Activated CD8-positive, alpha-beta memory T cell treated with anti-CD3 and anti-CD28 coated beads, Interleukin-2, amount 50 U/mL, for 24 hours (primary cell): ENCODE measurements at regions not wholly inside any gene's neighbourhood (a gene's known extent, or its start where the extent isn't known, plus 50 kb on each side); places are given as distances from the start of the nearest gene placed in this dataset.

Experiments used
- DNase-seq: peaks from one replicate; pipeline ENCODE4 v3.0.0-alpha.2; 2020; ENCODE audit errors: extremely low read depth

GRCh38 chr1:119308130-119308700 is 60.4 kb upstream of the HAO2 start:
- DNase-seq: no peak

GRCh38 chr1:119308806-119309205 is 59.8 kb upstream of the HAO2 start:
- DNase-seq: no peak

GRCh38 chr1:119310301-119310700 is 58.3 kb upstream of the HAO2 start:
- DNase-seq: no peak

GRCh38 chr1:119312500-119312899 is 56.1 kb upstream of the HAO2 start:
- DNase-seq: no peak

- no peak for DNase-seq
Observed at GRCh38 chr1:119314001-119314796, 54.4 kb upstream of the HAO2 start.

- no peak for DNase-seq
Observed at GRCh38 chr1:119316870-119317416, 51.6 kb upstream of the HAO2 start.

GRCh38 chr1:119318466-119319309 is 49.9 kb upstream of the HAO2 start:
- no peak for DNase-seq
